Fibroblast of skin of scalp (primary cell): ENCODE measurements at regions not wholly inside any gene's neighbourhood (a gene's known extent, or its start where the extent isn't known, plus 50 kb on each side); places are given as distances from the start of the nearest gene placed in this dataset.

Experiments used
- DNase-seq: peaks from one replicate; pipeline ENCODE4 v3.0.0-alpha.2; 2013

GRCh38 chr9:73011181-73011750 is 58.4 kb upstream of the ALDH1A1 start:
- DNase-seq = peak; percentile 57

- DNase-seq = no peak
Observed at GRCh38 chr9:73009649-73010288, 56.9 kb upstream of the ALDH1A1 start.

- DNase-seq = no peak
Observed at GRCh38 chr9:73007966-73008672, 55.3 kb upstream of the ALDH1A1 start.

GRCh38 chr9:73006986-73007385 is 54.1 kb upstream of the ALDH1A1 start:
- DNase-seq = no peak
